ENCODE measurements at regions not wholly inside any gene's neighbourhood (a gene's known extent, or its start where the extent isn't known, plus 50 kb on each side); places are given as distances from the start of the nearest gene placed in this dataset.

GRCh38 chr4:16450724-16451123 is 224.5 kb upstream of the TAPT1 start:
- H3K27me3 Mint-ChIP-seq (ENCODE audit: low read depth): no peaks in the 10 kb centered on the region
- CTCF ChIA-PET: interaction anchor here (0.6 kb wide), 1 partner anchor 206 kb away, joined by 3 read pairs; no protein-coding TSS in a partner anchor
- no peak overlapping the region for H3K27ac Mint-ChIP-seq
- DNase-seq: no peak
- no peaks in the 10 kb centered on the region for H3K4me1 Mint-ChIP-seq (ENCODE audit: low read depth)
- intact Hi-C loops (cut with micrococcal nuclease): no loop called here
- no peaks in the 10 kb centered on the region for H3K9me3 Mint-ChIP-seq
- no peaks in the 10 kb centered on the region for H3K36me3 Mint-ChIP-seq (ENCODE audit: low read depth)
- no peak overlapping the region for H3K4me3 Mint-ChIP-seq

GRCh38 chr4:16450031-16450430 is 223.8 kb upstream of the TAPT1 start:
- Mint-ChIP-seq H3K4me1 (ENCODE audit: low read depth) (no peaks in the 10 kb centered on the region), H3K27ac (no peak overlapping the region)
- CTCF ChIA-PET: interaction anchor here (0.5 kb wide), 1 partner anchor 849 kb away, joined by 3 read pairs; no protein-coding TSS in a partner anchor

GRCh38 chr4:16449406-16449805 is 223.1 kb upstream of the TAPT1 start:
- DNase-seq: no peak
- CTCF ChIA-PET: no interaction called here
- Mint-ChIP-seq H3K27me3 (ENCODE audit: low read depth) (no peaks in the 10 kb centered on the region), H3K36me3 (ENCODE audit: low read depth) (no peaks in the 10 kb centered on the region), H3K4me3 (no peak overlapping the region), H3K4me1 (ENCODE audit: low read depth) (no peaks in the 10 kb centered on the region), H3K9me3 (no peaks in the 10 kb centered on the region), H3K27ac (no peak overlapping the region)
- intact Hi-C loops (cut with micrococcal nuclease): no loop called here

More at GRCh38 chr4:16450031-16450430, 223.8 kb upstream of the TAPT1 start:
- H3K9me3 Mint-ChIP-seq: no peaks in the 10 kb centered on the region
- H3K4me3 Mint-ChIP-seq: no peak overlapping the region
- no peaks in the 10 kb centered on the region for H3K27me3 Mint-ChIP-seq (ENCODE audit: low read depth)
- no peaks in the 10 kb centered on the region for H3K36me3 Mint-ChIP-seq (ENCODE audit: low read depth)
- DNase-seq: no peak
- intact Hi-C loops (cut with micrococcal nuclease): no loop called here

GRCh38 chr4:16448241-16448840 is 222.1 kb upstream of the TAPT1 start:
- DNase-seq: no peak
- Mint-ChIP-seq H3K4me1 (ENCODE audit: low read depth) (no peaks in the 10 kb centered on the region), H3K4me3 (no peak overlapping the region), H3K27me3 (ENCODE audit: low read depth) (no peaks in the 10 kb centered on the region), H3K36me3 (ENCODE audit: low read depth) (no peaks in the 10 kb centered on the region), H3K27ac (no peak overlapping the region), H3K9me3 (no peaks in the 10 kb centered on the region)
- CTCF ChIA-PET: interaction anchor here (0.7 kb wide), 1 partner anchor 589 kb away, joined by 3 read pairs; no protein-coding TSS in a partner anchor
- intact Hi-C loops (cut with micrococcal nuclease): no loop called here

GRCh38 chr4:16443504-16444088 is 217.3 kb upstream of the TAPT1 start:
- peaks cover 7% of the 10 kb centered on the region for H3K27me3 Mint-ChIP-seq (ENCODE audit: low read depth)
- H3K4me1 Mint-ChIP-seq (ENCODE audit: low read depth): no peaks in the 10 kb centered on the region
- DNase-seq: no peak
- CTCF ChIA-PET: interaction anchor here (0.9 to 3.7 kb wide), 10 partner anchors 12 to 1003 kb away, joined by 3 to 20 read pairs (median 3); no protein-coding TSS in a partner anchor
- H3K27ac Mint-ChIP-seq: no peak overlapping the region
- intact Hi-C loops (cut with micrococcal nuclease): loop anchor here (1.0 kb wide), 2 partner anchors 153 to 417 kb away; no protein-coding TSS in a partner anchor
- H3K4me3 Mint-ChIP-seq: no peak overlapping the region
- H3K36me3 Mint-ChIP-seq (ENCODE audit: low read depth): no peaks in the 10 kb centered on the region
- peaks cover under 1% of the 10 kb centered on the region for H3K9me3 Mint-ChIP-seq

GRCh38 chr4:16442296-16442695 is 216.0 kb upstream of the TAPT1 start:
- Mint-ChIP-seq H3K27ac (no peak overlapping the region), H3K4me3 (no peak overlapping the region), H3K9me3 (peaks cover 8% of the 10 kb centered on the region), H3K36me3 (ENCODE audit: low read depth) (no peaks in the 10 kb centered on the region), H3K4me1 (ENCODE audit: low read depth) (no peaks in the 10 kb centered on the region), H3K27me3 (ENCODE audit: low read depth) (peaks cover 7% of the 10 kb centered on the region)
- DNase-seq: no peak
- intact Hi-C loops (cut with micrococcal nuclease): no loop called here
- CTCF ChIA-PET: interaction anchor here (1.1 to 3.7 kb wide), 2 partner anchors 148 to 150 kb away, joined by 3 to 20 read pairs; no protein-coding TSS in a partner anchor

GRCh38 chr4:16439768-16440167 is 213.5 kb upstream of the TAPT1 start:
- intact Hi-C loops (cut with micrococcal nuclease): no loop called here

GRCh38 chr4:16438986-16439385 is 212.7 kb upstream of the TAPT1 start:
- CTCF ChIA-PET: interaction anchor here (0.6 kb wide), 1 partner anchor 142 kb away, joined by 3 read pairs; no protein-coding TSS in a partner anchor
- H3K27me3 Mint-ChIP-seq (ENCODE audit: low read depth): peaks cover 7% of the 10 kb centered on the region
- no peaks in the 10 kb centered on the region for H3K4me1 Mint-ChIP-seq (ENCODE audit: low read depth)
- intact Hi-C loops (cut with micrococcal nuclease): no loop called here
- H3K9me3 Mint-ChIP-seq: peaks cover 8% of the 10 kb centered on the region
- H3K4me3 Mint-ChIP-seq: no peak overlapping the region
- DNase-seq: no peak
- H3K27ac Mint-ChIP-seq: no peak overlapping the region
- H3K36me3 Mint-ChIP-seq (ENCODE audit: low read depth): no peaks in the 10 kb centered on the region

More at GRCh38 chr4:16439768-16440167, 213.5 kb upstream of the TAPT1 start:
- Mint-ChIP-seq H3K4me1 (ENCODE audit: low read depth) (no peaks in the 10 kb centered on the region), H3K27me3 (ENCODE audit: low read depth) (peaks cover 7% of the 10 kb centered on the region), H3K4me3 (no peak overlapping the region), H3K9me3 (peaks cover 8% of the 10 kb centered on the region), H3K36me3 (ENCODE audit: low read depth) (no peaks in the 10 kb centered on the region), H3K27ac (no peak overlapping the region)
- DNase-seq: no peak
- CTCF ChIA-PET: interaction anchor here (1.3 kb wide), 1 partner anchor 149 kb away, joined by 4 read pairs; no protein-coding TSS in a partner anchor

- CTCF ChIA-PET: no interaction called here
- peaks cover 8% of the 10 kb centered on the region for H3K9me3 Mint-ChIP-seq
- no peak for DNase-seq
These were observed 211.6 kb upstream of the TAPT1 start for GRCh38 chr4:16437836-16438235.

GRCh38 chr4:16431866-16432265 is 205.6 kb upstream of the TAPT1 start:
- DNase-seq: no peak
- Mint-ChIP-seq H3K4me1 (ENCODE audit: low read depth) (no peaks in the 10 kb centered on the region), H3K27ac (no peak overlapping the region), H3K27me3 (ENCODE audit: low read depth) (peaks cover 7% of the 10 kb centered on the region), H3K9me3 (peaks cover 2% of the 10 kb centered on the region), H3K4me3 (no peak overlapping the region), H3K36me3 (ENCODE audit: low read depth) (no peaks in the 10 kb centered on the region)
- CTCF ChIA-PET: interaction anchor here (1.1 kb wide), 1 partner anchor 12 kb away, joined by 3 read pairs; no protein-coding TSS in a partner anchor
- intact Hi-C loops (cut with micrococcal nuclease): no loop called here

More at GRCh38 chr4:16437836-16438235, 211.6 kb upstream of the TAPT1 start:
- no peaks in the 10 kb centered on the region for H3K4me1 Mint-ChIP-seq (ENCODE audit: low read depth)
- peaks cover 7% of the 10 kb centered on the region for H3K27me3 Mint-ChIP-seq (ENCODE audit: low read depth)
- H3K27ac Mint-ChIP-seq: no peak overlapping the region
- intact Hi-C loops (cut with micrococcal nuclease): no loop called here
- no peak overlapping the region for H3K4me3 Mint-ChIP-seq
- H3K36me3 Mint-ChIP-seq (ENCODE audit: low read depth): no peaks in the 10 kb centered on the region

GRCh38 chr4:16418814-16419213 is 192.5 kb upstream of the TAPT1 start:
- H3K27me3 Mint-ChIP-seq (ENCODE audit: low read depth): peaks cover under 1% of the 10 kb centered on the region
- H3K4me3 Mint-ChIP-seq: no peak overlapping the region
- intact Hi-C loops (cut with micrococcal nuclease): no loop called here
- DNase-seq: no peak
- CTCF ChIA-PET: no interaction called here
- peaks cover 5% of the 10 kb centered on the region for H3K9me3 Mint-ChIP-seq
- no peak overlapping the region for H3K27ac Mint-ChIP-seq
- no peaks in the 10 kb centered on the region for H3K4me1 Mint-ChIP-seq (ENCODE audit: low read depth)
- no peaks in the 10 kb centered on the region for H3K36me3 Mint-ChIP-seq (ENCODE audit: low read depth)

- DNase-seq: no peak
- peaks cover 7% of the 10 kb centered on the region for H3K27me3 Mint-ChIP-seq (ENCODE audit: low read depth)
- peaks cover 5% of the 10 kb centered on the region for H3K9me3 Mint-ChIP-seq
- H3K4me3 Mint-ChIP-seq: no peak overlapping the region
- no peak overlapping the region for H3K27ac Mint-ChIP-seq
- intact Hi-C loops (cut with micrococcal nuclease): no loop called here
- no peaks in the 10 kb centered on the region for H3K36me3 Mint-ChIP-seq (ENCODE audit: low read depth)
- CTCF ChIA-PET: no interaction called here
- no peaks in the 10 kb centered on the region for H3K4me1 Mint-ChIP-seq (ENCODE audit: low read depth)
These were observed 190.9 kb upstream of the TAPT1 start for GRCh38 chr4:16417198-16417597.

GRCh38 chr4:16416601-16417000 is 190.3 kb upstream of the TAPT1 start:
- no peak overlapping the region for H3K4me3 Mint-ChIP-seq
- H3K27ac Mint-ChIP-seq: no peak overlapping the region
- intact Hi-C loops (cut with micrococcal nuclease): no loop called here
- no peak for DNase-seq
- no peaks in the 10 kb centered on the region for H3K36me3 Mint-ChIP-seq (ENCODE audit: low read depth)
- peaks cover 7% of the 10 kb centered on the region for H3K27me3 Mint-ChIP-seq (ENCODE audit: low read depth)
- CTCF ChIA-PET: interaction anchor here (0.6 kb wide), 1 partner anchor 437 kb away, joined by 5 read pairs; no protein-coding TSS in a partner anchor
- peaks cover 5% of the 10 kb centered on the region for H3K9me3 Mint-ChIP-seq
- no peaks in the 10 kb centered on the region for H3K4me1 Mint-ChIP-seq (ENCODE audit: low read depth)

All from activated naive CD4-positive, alpha-beta T cell treated with anti-CD3 and anti-CD28 coated beads for 36 hours (primary cell).